ENCODE measurements at regions not wholly inside any gene's neighbourhood (a gene's known extent, or its start where the extent isn't known, plus 50 kb on each side); places are given as distances from the start of the nearest gene placed in this dataset.

DNA sequence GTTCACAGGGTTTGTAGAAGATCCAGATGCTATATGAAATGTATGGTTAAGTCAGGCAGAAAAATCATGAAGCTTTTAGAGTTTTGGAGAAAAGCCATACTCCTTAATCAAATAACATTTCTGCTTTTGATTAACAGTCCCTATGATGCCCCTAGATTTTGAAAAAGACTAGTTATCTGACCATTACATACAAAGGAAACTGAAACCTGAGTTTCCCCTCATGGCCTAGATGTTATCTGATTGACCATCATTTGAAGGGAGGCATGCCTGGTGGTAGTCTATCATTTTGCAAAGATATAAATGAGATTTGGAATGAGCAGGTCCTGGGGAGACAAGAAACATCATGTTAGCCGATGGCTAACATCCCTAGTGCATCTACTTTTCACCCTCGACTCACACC, 704.3 kb upstream of the FSHR start:
- no peaks in the 10 kb centered on the region for H3K36me3 ChIP-seq (ENCODE audit: insufficient read depth, low read length)
- no peaks in the 10 kb centered on the region for H3F3A ChIP-seq (ENCODE audit: insufficient read depth, low read length)
- H3K27me3 ChIP-seq (ENCODE audit: insufficient read depth, low read length) = no peaks in the 10 kb centered on the region
- no peak overlapping the region for H2AFZ ChIP-seq (ENCODE audit: low read length)
- H3K4me1 ChIP-seq (ENCODE audit: insufficient read depth, low read length, severe bottlenecking) = no peaks in the 10 kb centered on the region
- H3K4me2 ChIP-seq (ENCODE audit: low read length) = no peak overlapping the region
- H3K4me3 ChIP-seq (ENCODE audit: low read depth, low read length, poor library complexity, severe bottlenecking) = no peak overlapping the region
- no peaks in the 10 kb centered on the region for H4K20me1 ChIP-seq (ENCODE audit: insufficient read depth, low read length)
- no peak for TF ChIP-seq EZH2 (IDR thresholded peaks at IDR 0.05; ENCODE audit: borderline replicate concordance, low read length)
- TF ChIP-seq, protein P1, sequence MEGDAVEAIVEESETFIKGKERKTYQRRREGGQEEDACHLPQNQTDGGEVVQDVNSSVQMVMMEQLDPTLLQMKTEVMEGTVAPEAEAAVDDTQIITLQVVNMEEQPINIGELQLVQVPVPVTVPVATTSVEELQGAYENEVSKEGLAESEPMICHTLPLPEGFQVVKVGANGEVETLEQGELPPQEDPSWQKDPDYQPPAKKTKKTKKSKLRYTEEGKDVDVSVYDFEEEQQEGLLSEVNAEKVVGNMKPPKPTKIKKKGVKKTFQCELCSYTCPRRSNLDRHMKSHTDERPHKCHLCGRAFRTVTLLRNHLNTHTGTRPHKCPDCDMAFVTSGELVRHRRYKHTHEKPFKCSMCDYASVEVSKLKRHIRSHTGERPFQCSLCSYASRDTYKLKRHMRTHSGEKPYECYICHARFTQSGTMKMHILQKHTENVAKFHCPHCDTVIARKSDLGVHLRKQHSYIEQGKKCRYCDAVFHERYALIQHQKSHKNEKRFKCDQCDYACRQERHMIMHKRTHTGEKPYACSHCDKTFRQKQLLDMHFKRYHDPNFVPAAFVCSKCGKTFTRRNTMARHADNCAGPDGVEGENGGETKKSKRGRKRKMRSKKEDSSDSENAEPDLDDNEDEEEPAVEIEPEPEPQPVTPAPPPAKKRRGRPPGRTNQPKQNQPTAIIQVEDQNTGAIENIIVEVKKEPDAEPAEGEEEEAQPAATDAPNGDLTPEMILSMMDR (IDR thresholded peaks at IDR 0.05; ENCODE audit: low read length) = no peak
- no peaks in the 10 kb centered on the region for H3K9me2 ChIP-seq (ENCODE audit: low read depth, low read length)
- no peak overlapping the region for H3K9ac ChIP-seq (ENCODE audit: low read length)
- no peak overlapping the region for H3K27ac ChIP-seq (ENCODE audit: low read depth, low read length, poor library complexity, severe bottlenecking)
- H3K79me2 ChIP-seq (ENCODE audit: insufficient read depth, low read length) = no peaks in the 10 kb centered on the region
- no peaks in the 10 kb centered on the region for H3K9me3 ChIP-seq (ENCODE audit: low read length)

DNA sequence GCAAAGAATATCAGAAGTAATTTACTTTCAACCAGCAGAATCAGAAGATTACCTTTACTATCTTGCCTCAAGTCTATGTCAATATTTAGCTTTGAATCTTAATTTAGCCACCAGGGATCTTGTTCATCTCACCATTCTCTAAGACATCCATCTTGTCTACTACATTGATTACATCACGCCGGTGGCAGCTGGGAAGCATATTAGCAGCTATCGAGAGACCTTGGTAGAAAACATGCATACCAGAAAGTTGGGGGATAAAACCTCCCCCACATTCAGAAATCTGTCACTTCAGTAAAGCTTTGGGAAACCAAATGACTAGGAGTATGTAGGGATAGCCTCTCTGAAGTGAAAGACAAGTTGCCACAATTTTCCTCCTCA, 703.8 kb upstream of the FSHR start:
- no peak overlapping the region for H3K9ac ChIP-seq (ENCODE audit: low read length)
- no peaks in the 10 kb centered on the region for H3K9me2 ChIP-seq (ENCODE audit: low read depth, low read length)
- no peak overlapping the region for H3K27ac ChIP-seq (ENCODE audit: low read depth, low read length, poor library complexity, severe bottlenecking)
- TF ChIP-seq EZH2 (IDR thresholded peaks at IDR 0.05; ENCODE audit: borderline replicate concordance, low read length) = no peak
- H3K27me3 ChIP-seq (ENCODE audit: insufficient read depth, low read length) = no peaks in the 10 kb centered on the region
- no peak overlapping the region for H3K4me2 ChIP-seq (ENCODE audit: low read length)
- no peaks in the 10 kb centered on the region for H3K36me3 ChIP-seq (ENCODE audit: insufficient read depth, low read length)
- H3K4me3 ChIP-seq (ENCODE audit: low read depth, low read length, poor library complexity, severe bottlenecking) = no peak overlapping the region
- no peaks in the 10 kb centered on the region for H3K9me3 ChIP-seq (ENCODE audit: low read length)
- H3K4me1 ChIP-seq (ENCODE audit: insufficient read depth, low read length, severe bottlenecking) = no peaks in the 10 kb centered on the region
- H3F3A ChIP-seq (ENCODE audit: insufficient read depth, low read length) = no peaks in the 10 kb centered on the region
- no peaks in the 10 kb centered on the region for H4K20me1 ChIP-seq (ENCODE audit: insufficient read depth, low read length)
- no peak overlapping the region for H2AFZ ChIP-seq (ENCODE audit: low read length)
- no peaks in the 10 kb centered on the region for H3K79me2 ChIP-seq (ENCODE audit: insufficient read depth, low read length)

DNA sequence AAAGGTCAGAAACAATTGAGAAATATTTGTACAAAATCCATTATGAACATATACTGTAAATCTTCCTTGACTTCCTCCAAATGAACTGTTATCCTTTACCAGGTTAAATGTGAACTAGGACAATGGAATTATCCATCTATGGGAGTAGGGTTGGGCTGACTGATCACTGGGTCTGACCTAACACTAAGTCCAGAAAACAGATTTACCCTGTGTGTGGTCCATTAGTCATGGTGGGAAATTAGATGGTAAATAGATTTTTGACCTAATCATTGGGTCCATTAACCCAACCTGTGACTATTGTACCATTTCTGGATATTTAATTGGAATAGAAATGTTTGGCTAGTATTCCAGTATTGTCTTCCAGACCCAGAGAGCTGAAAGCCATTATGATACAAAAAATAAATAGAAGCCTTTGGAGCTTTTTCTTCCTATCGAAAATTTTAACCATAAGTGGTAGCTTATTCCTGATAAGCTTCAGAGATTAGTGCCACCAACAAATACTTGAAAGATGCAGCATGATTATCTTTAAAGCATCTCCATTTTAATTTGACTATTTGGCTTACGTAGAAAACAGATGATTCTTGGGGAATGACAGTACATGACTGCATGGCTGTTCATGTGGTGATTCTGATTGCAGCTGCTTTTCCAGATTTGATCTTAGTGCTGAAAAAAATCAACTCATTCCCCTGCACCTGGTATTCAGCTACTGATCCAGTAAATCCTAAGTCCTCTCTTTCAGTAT, 703.2 kb upstream of the FSHR start:
- Histone ChIP-seq H3K27ac (ENCODE audit: low read depth, low read length, poor library complexity, severe bottlenecking) (no peak overlapping the region), H3K4me3 (ENCODE audit: low read depth, low read length, poor library complexity, severe bottlenecking) (no peak overlapping the region), H3K27me3 (ENCODE audit: insufficient read depth, low read length) (no peaks in the 10 kb centered on the region), H3K9me2 (ENCODE audit: low read depth, low read length) (no peaks in the 10 kb centered on the region), H4K20me1 (ENCODE audit: insufficient read depth, low read length) (no peaks in the 10 kb centered on the region), H3K4me2 (ENCODE audit: low read length) (no peak overlapping the region), H3F3A (ENCODE audit: insufficient read depth, low read length) (no peaks in the 10 kb centered on the region), H3K9ac (ENCODE audit: low read length) (no peak overlapping the region), H3K36me3 (ENCODE audit: insufficient read depth, low read length) (no peaks in the 10 kb centered on the region), H3K79me2 (ENCODE audit: insufficient read depth, low read length) (no peaks in the 10 kb centered on the region), H2AFZ (ENCODE audit: low read length) (no peak overlapping the region), H3K9me3 (ENCODE audit: low read length) (no peaks in the 10 kb centered on the region), H3K4me1 (ENCODE audit: insufficient read depth, low read length, severe bottlenecking) (no peaks in the 10 kb centered on the region)
- TF ChIP-seq, protein P1 (IDR thresholded peaks at IDR 0.05; ENCODE audit: low read length) = no peak
- TF ChIP-seq EZH2 (IDR thresholded peaks at IDR 0.05; ENCODE audit: borderline replicate concordance, low read length) = no peak

DNA sequence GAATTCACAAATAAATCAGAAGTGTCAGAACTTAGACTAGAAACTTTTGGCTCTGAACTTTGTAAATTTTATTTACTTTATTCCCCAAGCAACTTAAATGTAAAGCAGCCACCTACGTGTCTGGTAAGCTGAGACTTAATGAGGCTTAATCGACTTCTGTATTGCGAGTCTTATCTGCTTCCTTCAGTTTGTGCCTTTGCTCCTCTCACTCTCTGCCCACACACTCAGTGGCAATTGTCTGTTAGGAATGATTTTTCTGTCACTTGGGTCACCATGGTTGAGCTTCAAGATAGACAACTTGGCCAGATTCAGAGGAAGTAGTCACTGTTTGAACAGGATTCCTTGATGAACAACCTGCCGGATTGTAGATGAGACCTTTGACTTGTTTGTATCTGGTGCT, 691.4 kb upstream of the FSHR start:
- no peak overlapping the region for H3K9ac ChIP-seq (ENCODE audit: low read length)
- H3K36me3 ChIP-seq (ENCODE audit: insufficient read depth, low read length) = no peaks in the 10 kb centered on the region
- H3K9me2 ChIP-seq (ENCODE audit: low read depth, low read length) = no peaks in the 10 kb centered on the region
- H4K20me1 ChIP-seq (ENCODE audit: insufficient read depth, low read length) = no peaks in the 10 kb centered on the region
- H3K9me3 ChIP-seq (ENCODE audit: low read length) = no peaks in the 10 kb centered on the region
- H3K27me3 ChIP-seq (ENCODE audit: insufficient read depth, low read length) = no peaks in the 10 kb centered on the region
- H3K27ac ChIP-seq (ENCODE audit: low read depth, low read length, poor library complexity, severe bottlenecking) = no peak overlapping the region
- H3K4me3 ChIP-seq (ENCODE audit: low read depth, low read length, poor library complexity, severe bottlenecking) = no peak overlapping the region
- H2AFZ ChIP-seq (ENCODE audit: low read length) = no peak overlapping the region
- no peaks in the 10 kb centered on the region for H3F3A ChIP-seq (ENCODE audit: insufficient read depth, low read length)
- no peaks in the 10 kb centered on the region for H3K4me1 ChIP-seq (ENCODE audit: insufficient read depth, low read length, severe bottlenecking)
- TF ChIP-seq EZH2 (IDR thresholded peaks at IDR 0.05; ENCODE audit: borderline replicate concordance, low read length) = no peak
- TF ChIP-seq, protein P1 (IDR thresholded peaks at IDR 0.05; ENCODE audit: low read length) = no peak
- H3K79me2 ChIP-seq (ENCODE audit: insufficient read depth, low read length) = no peaks in the 10 kb centered on the region
- H3K4me2 ChIP-seq (ENCODE audit: low read length) = no peak overlapping the region

All from OCI-LY1 (cell line).